Panc1 (cell line): ENCODE measurements at regions not wholly inside any gene's neighbourhood (a gene's known extent, or its start where the extent isn't known, plus 50 kb on each side); places are given as distances from the start of the nearest gene placed in this dataset.

Experiments used
- ATAC-seq: fragments of 200-7000 bp; cut with Tn5 transposase; 2 replicates; pipeline ENCODE4 v1.9.1; 2020; ENCODE audit warnings: mild to moderate bottlenecking, moderate library complexity
- BruUV-seq: library from RNA; stranded (reverse); fragments of 400-500 nt; replicated peaks from 2 replicates; lab custom pipeline; 2021; lab: Mats Ljungman, UMichigan
- CTCF ChIA-PET: fragments of 300-600 bp; sonication (Branson Sonifier 250); formaldehyde crosslinking; loops from one replicate; lab custom pipeline; 2022; ENCODE audit warnings: antibody characterized with exemption; lab: Charles Lee
- POLR2A ChIA-PET: fragments of 300-600 bp; sonication (Branson Sonifier 250); formaldehyde crosslinking; loops from one replicate; lab custom pipeline; 2022; ENCODE audit warnings: antibody characterized with exemption; lab: Charles Lee
- DNase-seq: peaks from one replicate; pipeline ENCODE4 v3.0.0-alpha.2; 2010; ENCODE audit warnings: low read depth, low spot score
- H3K27ac ChIP-seq: 2 replicates; pipeline ENCODE4 v1.5.1; 2011; ENCODE audit warnings: mild to moderate bottlenecking, low read length, inconsistent platforms
- H3K27me3 ChIP-seq: fragments of 200-500 bp; sonication (Bioruptor generic); 2 replicates; pipeline ENCODE4 v1.6.0; 2014; ENCODE audit warnings: low read length, inconsistent platforms; ENCODE audit not compliant: control insufficient read depth, insufficient read depth
- H3K36me3 ChIP-seq: fragments of 200-500 bp; sonication (Bioruptor generic); 2 replicates; pipeline ENCODE4 v1.5.1; 2014; ENCODE audit warnings: inconsistent platforms, mild to moderate bottlenecking, low read length, moderate library complexity; ENCODE audit not compliant: control insufficient read depth, insufficient read depth
- H3K4me1 ChIP-seq: 2 replicates; pipeline ENCODE4 v1.5.1; 2011; ENCODE audit warnings: inconsistent platforms, mild to moderate bottlenecking, low read length, moderate library complexity; ENCODE audit not compliant: control insufficient read depth, insufficient read depth
- H3K4me3 ChIP-seq, 2 experiments: 2 replicates each; pipeline ENCODE4 v1.5.1; 2011 to 2012; ENCODE audit warnings: low read depth in 2 of 2, low read length in 2 of 2, mild to moderate bottlenecking in 2 of 2, inconsistent platforms in 1 of 2, moderate library complexity in 1 of 2
- H3K9me3 ChIP-seq: fragments of 200-500 bp; sonication (Bioruptor generic); 2 replicates; pipeline ENCODE4 v1.5.1; 2014; ENCODE audit warnings: low read depth, mild to moderate bottlenecking, inconsistent platforms, low read length, moderate library complexity; ENCODE audit not compliant: control insufficient read depth, insufficient read depth
- POLR2AphosphoS5 ChIP-seq: IDR thresholded peaks from 2 replicates; pipeline ENCODE4 v1.6.1; 2012; ENCODE audit warnings: mild to moderate bottlenecking, low read depth, low read length, moderate library complexity
- SIN3A ChIP-seq: IDR thresholded peaks from 2 replicates; pipeline ENCODE4 v1.6.1; 2012; ENCODE audit warnings: low read depth, mild to moderate bottlenecking, low read length, moderate library complexity, borderline replicate concordance; ENCODE audit not compliant: insufficient read depth
- TCF7L2 ChIP-seq: IDR thresholded peaks from 2 replicates; pipeline ENCODE4 v1.6.1; 2011; ENCODE audit warnings: mild to moderate bottlenecking, low read depth, low read length, inconsistent platforms
- in situ Hi-C: cut with HindIII; loops from 2 replicates; pipeline ENCODE4 v1.10.0; 2016; ENCODE audit warnings: low sequenced_read_pairs, low pct_unique_long_range_greater_than_20kb
- intact Hi-C: fragments of 100-400 bp; cut with micrococcal nuclease; formaldehyde crosslinking; loops from one replicate; pipeline ENCODE4 v1.10.0; 2022; ENCODE audit not compliant: unreplicated experiment
- TF ChIP-seq, protein P1 (sequence below): fragments of 450-650 bp; IDR thresholded peaks from 2 replicates; pipeline ENCODE4 v1.5.1; 2017; ENCODE audit warnings: mild to moderate bottlenecking
- TF ChIP-seq, protein P2 (sequence below), 2 experiments: IDR thresholded peaks; 2 replicates each; pipeline ENCODE4 v1.6.1; 2011 to 2012; ENCODE audit warnings: low read depth in 2 of 2, control low read depth in 1 of 2, low read length in 1 of 2, mild to moderate bottlenecking in 1 of 2, moderate library complexity in 1 of 2; ENCODE audit not compliant: insufficient read depth in 1 of 2

DNA sequence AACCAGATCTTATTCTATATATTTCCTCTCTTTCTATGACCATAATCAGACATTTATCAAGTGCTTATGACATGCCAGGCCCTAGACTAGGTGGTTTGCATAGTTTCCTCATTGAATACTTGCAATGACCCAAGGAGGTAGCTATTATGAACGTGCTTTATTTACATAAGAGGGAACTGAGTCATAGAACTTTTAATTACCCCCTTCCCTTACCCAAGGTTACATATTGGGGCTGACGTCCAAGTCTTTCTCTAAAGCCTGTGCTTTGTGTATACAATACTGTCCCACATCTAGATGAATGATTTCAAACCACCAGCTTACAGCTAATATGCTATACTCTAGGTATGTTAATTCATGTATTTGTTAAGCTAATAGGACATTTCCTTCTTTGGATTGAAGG lies 91.9 kb upstream of the NPY start:
- intact Hi-C loops (no loop called here), in situ Hi-C loops (no loop called here)
- Histone ChIP-seq H3K27ac (no peak overlapping the region), H3K4me1 (no peaks in the 10 kb centered on the region), H3K27me3 (peaks cover 2% of the 10 kb centered on the region; the same call in 1 of the 2 replicates), H3K4me3 (no peak overlapping the region), H3K36me3 (no peaks in the 10 kb centered on the region), H3K9me3 (no peaks in the 10 kb centered on the region)
- DNase-seq (no peak), ATAC-seq (no peak)
- TF ChIP-seq, protein P1, sequence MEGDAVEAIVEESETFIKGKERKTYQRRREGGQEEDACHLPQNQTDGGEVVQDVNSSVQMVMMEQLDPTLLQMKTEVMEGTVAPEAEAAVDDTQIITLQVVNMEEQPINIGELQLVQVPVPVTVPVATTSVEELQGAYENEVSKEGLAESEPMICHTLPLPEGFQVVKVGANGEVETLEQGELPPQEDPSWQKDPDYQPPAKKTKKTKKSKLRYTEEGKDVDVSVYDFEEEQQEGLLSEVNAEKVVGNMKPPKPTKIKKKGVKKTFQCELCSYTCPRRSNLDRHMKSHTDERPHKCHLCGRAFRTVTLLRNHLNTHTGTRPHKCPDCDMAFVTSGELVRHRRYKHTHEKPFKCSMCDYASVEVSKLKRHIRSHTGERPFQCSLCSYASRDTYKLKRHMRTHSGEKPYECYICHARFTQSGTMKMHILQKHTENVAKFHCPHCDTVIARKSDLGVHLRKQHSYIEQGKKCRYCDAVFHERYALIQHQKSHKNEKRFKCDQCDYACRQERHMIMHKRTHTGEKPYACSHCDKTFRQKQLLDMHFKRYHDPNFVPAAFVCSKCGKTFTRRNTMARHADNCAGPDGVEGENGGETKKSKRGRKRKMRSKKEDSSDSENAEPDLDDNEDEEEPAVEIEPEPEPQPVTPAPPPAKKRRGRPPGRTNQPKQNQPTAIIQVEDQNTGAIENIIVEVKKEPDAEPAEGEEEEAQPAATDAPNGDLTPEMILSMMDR: no peak
- TF ChIP-seq SIN3A (no peak), TCF7L2 (no peak), POLR2AphosphoS5 (no peak)
- TF ChIP-seq, protein P2, sequence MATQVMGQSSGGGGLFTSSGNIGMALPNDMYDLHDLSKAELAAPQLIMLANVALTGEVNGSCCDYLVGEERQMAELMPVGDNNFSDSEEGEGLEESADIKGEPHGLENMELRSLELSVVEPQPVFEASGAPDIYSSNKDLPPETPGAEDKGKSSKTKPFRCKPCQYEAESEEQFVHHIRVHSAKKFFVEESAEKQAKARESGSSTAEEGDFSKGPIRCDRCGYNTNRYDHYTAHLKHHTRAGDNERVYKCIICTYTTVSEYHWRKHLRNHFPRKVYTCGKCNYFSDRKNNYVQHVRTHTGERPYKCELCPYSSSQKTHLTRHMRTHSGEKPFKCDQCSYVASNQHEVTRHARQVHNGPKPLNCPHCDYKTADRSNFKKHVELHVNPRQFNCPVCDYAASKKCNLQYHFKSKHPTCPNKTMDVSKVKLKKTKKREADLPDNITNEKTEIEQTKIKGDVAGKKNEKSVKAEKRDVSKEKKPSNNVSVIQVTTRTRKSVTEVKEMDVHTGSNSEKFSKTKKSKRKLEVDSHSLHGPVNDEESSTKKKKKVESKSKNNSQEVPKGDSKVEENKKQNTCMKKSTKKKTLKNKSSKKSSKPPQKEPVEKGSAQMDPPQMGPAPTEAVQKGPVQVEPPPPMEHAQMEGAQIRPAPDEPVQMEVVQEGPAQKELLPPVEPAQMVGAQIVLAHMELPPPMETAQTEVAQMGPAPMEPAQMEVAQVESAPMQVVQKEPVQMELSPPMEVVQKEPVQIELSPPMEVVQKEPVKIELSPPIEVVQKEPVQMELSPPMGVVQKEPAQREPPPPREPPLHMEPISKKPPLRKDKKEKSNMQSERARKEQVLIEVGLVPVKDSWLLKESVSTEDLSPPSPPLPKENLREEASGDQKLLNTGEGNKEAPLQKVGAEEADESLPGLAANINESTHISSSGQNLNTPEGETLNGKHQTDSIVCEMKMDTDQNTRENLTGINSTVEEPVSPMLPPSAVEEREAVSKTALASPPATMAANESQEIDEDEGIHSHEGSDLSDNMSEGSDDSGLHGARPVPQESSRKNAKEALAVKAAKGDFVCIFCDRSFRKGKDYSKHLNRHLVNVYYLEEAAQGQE (IDR thresholded peaks at IDR 0.05; ENCODE audit: insufficient read depth in 1 of 2, low read depth in 2 of 2, low read length in 1 of 2): no peak
- BruUV-seq: no TSS peak
- ChIA-PET POLR2A (no interaction called here), CTCF (no interaction called here)

DNA sequence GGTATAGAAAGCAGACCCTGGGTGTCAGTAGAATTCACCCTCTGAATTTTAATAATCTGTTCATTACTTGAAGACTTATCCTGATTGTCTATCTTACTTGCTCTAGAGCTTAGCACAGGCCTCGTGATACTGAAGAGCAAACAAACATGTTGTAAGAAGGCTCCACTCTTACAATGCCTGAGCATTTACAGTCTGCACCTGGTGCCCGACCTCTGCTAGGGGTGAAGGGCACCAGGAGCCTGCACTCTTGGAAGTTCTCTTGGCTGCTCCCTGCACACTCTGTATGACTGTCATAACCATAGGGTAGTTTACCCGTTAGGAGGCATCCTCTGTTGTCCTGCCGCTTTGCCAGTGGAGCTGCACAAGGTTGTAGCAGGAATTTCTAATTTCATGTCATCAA lies 91.3 kb upstream of the NPY start:
- BruUV-seq: no TSS peak
- H3K27ac ChIP-seq: no peak overlapping the region
- in situ Hi-C loops (no loop called here), intact Hi-C loops (no loop called here)
- TF ChIP-seq, protein P2 (IDR thresholded peaks at IDR 0.05; ENCODE audit: insufficient read depth in 1 of 2, low read depth in 2 of 2, low read length in 1 of 2): no peak
- TF ChIP-seq SIN3A (no peak), TCF7L2 (no peak), POLR2AphosphoS5 (no peak)
- TF ChIP-seq, protein P1: no peak
- H3K27me3 ChIP-seq: peaks cover 2% of the 10 kb centered on the region; the same call in 1 of the 2 replicates
- no peaks in the 10 kb centered on the region for H3K36me3 ChIP-seq
- no peaks in the 10 kb centered on the region for H3K9me3 ChIP-seq
- POLR2A ChIA-PET: interaction anchor here (0.5 kb wide), 1 partner anchor 593 kb away, joined by 3 read pairs; no protein-coding TSS in a partner anchor
- no peak for ATAC-seq
- CTCF ChIA-PET: no interaction called here
- no peak overlapping the region for H3K4me3 ChIP-seq
- no peaks in the 10 kb centered on the region for H3K4me1 ChIP-seq
- no peak for DNase-seq
